Occipital lobe (tissue), 1 donor: ENCODE measurements at regions not wholly inside any gene's neighbourhood (a gene's known extent, or its start where the extent isn't known, plus 50 kb on each side); places are given as distances from the start of the nearest gene placed in this dataset.
"Not testable (repeated sequence)": the region's sequence is repeated elsewhere in the genome, so short reads cannot be mapped to it uniquely, and the experiment has no call there.

ENCODE experiments used
- DNase-seq: peaks from one replicate; lab custom pipeline; 2025; lab: John Stamatoyannopoulos, UW

DNA sequence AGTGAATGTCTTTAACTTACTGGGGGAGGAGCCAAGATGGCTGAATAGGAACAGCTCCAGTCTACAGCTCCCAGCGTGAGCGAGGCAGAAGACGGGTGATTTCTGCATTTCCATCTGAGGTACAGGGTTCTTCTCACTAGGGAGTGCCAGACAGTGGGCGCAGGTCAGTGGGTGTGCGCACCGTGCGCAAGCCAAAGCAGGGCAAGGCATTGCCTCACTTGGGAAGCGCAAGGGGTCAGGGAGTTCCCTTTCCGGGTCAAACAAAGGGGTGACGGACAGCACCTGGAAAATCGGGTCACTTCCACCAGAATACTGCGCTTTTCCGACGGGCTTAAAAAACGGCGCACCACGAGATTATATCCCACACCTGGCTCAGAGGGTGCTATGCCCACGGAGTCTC lies 187.3 kb downstream of the CHIC2 start:
- not testable (repeated sequence) for DNase-seq

DNA sequence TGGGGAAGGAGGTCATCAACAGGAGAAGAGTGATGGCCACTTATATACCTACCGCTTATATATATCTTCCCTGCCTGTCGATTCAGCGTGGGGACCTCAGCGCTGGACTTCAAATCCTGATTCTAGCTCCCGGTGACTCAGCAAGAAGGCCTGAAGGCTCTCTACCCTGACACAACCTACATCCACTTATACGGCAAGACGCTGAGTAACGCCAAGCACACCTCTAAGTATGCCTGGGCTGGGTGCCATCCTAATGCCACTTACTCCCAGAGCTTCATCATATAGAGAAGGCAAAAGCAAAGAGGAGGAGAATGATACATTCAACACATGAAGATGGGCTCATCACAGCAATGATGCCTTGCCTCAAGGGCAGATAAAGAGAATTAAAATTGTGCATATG lies 198.3 kb downstream of the CHIC2 start:
- no peak for DNase-seq

DNA sequence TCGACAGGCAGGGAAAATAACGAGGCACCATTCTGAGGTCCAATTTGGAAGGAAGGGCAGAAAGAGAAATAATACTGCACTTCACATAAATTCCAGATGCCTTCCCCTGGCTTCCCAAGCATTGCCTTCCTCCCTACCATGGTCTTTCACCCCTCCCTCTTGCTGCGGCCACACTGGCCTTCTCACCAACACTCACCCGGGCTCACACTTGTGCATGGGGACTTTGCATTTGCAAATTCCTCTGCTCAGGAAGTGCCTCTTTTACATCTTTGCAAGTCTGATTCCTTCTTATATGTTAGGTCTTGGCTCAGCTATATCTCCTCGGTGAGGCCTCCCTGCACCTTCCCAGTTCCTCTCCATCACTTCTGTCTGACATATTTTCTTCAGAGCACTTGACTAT lies 199.4 kb downstream of the CHIC2 start:
- no peak for DNase-seq

DNA sequence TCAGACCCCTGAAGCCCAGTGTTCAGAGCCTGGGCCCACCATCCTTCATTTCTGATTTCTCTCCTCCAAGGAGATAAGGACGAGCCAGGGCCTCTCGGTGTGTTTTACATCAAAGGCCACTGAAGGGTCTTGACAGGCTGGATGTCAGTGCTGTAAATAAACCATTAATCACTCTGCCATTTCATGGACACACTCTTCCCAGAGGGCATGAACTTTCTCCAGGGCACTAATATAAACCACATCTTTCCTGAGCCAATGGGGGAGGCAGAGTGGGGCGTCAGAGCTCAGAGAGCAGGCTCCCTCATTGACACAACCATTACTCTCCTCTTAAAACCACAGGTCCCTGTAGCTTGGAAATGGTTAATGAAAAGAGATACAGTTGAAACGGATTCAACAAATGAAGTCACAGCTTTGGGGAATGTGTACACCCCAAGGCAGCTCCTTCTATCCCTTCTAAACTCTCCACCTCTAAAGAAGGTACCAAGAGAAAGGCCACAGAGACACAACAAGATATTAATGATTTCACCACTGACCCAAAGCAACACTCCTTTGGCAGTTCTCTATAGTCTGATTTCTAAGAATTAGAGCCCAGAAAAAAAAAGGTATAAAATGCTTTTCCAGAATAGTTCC lies 200.6 kb downstream of the CHIC2 start:
- DNase-seq: no peak

DNA sequence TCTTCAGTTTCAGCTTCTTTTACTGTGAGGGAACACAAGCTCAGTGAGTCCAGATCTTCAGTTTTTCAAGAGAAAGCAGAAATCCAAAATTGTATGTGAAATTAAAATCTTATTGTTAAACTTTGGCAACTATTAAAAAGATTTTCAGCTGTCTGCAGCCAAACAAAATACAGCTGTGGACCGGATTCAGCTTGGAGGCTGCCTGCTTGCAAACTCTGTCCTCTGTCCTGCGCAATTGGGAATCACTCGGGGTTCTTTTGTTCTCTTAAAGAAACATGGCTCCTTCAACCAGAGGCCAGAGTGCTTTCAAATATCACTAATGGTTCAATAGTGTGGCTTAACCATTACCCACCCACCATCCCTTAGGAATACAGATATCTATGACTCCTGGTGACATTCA lies 201.2 kb downstream of the CHIC2 start:
- no peak for DNase-seq

DNA sequence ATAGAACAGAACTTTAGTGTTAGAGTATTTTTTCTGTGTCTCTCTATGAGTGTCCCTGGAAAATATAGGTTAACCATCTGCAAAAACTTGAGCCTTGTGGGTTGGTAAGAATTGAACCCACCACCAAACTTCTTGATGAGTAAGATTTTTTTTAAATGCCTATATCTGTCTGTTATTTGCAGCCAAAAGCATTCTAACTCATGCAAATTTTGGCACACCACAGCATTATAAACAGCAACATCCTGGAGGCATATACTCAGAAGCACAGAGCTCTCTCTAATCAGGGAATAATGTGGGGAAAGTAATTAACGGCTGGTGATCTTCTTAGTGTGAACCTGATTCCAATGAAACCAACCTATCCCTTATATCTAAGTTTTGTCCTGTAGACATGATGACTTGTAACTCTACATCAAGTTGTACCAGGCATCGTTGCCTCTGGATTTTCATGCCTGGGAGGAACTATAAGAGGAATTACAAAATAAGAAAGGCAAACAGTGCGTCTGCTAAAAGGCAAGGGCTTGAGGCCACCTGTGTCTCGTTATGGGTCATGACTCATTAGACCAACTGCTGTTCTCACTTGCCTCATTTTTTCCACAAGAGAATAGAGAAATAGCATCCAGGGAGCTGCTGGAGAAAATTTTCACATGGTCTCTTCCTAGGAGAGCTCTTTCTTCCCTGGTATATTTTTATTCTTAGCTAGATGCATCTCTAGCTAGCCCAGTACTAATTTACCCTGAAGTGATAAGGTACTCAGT lies 202.4 kb downstream of the CHIC2 start:
- DNase-seq: no peak

DNA sequence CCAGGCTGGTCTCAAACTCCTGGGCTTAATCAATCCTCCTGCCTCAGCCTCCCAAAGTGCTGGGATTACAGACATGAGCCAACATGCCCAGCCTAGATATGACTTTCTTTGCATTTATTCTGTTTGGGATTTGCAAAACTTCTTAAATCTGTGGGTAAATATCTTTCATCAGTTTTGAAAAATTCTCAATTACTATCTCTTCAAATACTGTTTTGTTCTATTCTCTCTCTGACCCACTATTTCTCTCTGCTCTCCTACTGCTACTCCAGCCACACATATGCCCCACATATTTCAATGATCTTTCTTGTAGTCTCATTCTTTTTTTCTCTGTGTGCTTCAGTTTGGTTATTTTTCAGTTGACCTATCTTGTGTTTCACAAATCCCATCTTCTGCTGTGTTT lies 205.1 kb downstream of the CHIC2 start:
- DNase-seq: no peak

DNA sequence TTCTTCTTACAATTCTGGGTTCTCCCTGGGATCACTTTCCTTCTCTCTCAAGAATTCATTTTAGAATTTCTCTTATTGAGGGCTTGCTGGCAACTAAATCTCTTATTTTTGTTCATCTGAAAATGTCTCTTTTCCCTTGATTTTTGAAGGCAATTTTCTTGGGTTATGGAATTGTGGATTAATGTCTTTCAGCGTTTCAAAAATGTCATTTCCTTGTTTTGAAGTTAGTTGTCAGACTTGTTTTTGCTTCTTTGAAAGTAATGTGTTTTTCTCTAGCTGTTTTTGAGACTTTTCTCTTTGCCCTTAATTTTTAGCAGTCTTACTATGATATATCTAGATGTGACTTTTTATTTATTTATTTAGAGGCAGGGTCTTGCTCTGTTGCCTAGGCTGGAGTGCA lies 205.7 kb downstream of the CHIC2 start:
- no peak for DNase-seq

DNA sequence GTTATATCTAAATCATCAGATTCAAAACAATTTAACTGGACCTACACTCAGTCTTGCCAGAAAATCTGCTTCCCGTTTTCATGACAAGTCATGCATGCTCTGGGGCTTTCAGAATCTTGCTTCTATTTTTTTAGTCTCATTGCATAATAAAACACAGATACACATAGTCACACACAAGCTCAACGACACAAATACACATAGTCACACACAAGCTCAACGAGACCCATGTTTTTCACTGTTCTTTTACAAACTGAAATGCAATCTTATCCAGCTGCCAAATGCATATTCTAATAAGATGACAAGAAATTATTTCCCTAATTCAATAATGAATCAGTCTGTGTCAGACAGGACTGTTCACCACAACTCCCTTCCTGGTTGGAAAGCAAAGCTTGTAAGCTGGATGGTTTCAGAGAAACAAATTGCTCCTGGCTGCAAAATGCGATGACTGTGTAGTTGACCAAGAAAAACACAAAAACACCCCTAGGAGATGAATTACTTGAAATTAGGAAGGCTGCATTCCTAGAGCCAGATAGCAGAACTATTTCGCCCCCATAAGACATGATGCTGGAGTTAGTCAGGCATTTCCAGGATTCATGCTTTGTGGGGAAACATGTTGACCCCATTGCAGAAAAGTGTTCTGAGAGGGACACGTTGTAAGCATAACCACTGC lies 208.7 kb downstream of the CHIC2 start:
- no peak for DNase-seq

DNA sequence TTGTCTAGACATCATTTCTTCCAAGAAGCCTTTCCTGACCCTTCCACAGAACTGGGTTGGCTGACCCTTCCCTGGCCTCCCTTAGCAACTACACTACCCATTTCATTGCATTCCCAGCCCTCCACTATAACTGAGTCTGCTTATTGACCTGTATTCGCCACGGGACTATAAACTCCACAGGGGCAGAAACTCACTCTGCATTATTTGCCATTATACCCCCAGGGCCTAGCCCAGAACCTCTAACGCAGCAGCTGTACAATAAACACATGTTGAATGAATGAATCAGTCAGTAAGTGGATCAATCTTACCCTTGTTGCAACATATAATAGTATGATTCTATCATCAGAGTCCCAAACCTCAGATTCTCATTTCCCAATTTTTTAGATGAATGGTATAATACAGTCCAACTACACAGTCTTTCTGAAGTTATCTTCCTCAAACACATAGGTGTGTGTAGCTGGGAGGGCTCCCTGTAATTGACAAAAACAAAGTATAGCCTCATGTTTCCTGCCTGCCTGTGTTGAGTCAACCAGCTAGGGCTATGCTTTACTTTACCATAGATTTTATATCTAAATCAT lies 209.3 kb downstream of the CHIC2 start:
- DNase-seq: no peak

DNA sequence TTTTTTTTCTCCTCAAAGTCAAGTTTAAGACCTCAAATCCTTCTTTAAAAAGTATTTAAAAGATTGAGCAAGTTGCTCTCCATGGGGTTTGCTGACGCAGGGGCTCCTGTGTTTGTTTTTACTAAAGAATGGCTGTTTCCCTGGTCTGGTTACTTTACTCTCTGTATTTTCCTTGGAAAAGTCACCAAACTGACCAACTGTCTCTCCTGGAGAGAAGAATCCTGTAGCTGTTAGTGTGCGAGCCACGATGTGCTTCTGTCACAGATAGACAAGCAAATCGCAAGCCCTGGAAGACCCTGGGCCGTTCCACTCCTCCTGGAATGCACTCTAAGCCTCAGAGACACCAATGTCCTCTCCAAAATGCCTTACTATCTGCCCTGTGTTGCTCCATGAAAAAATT lies 212.1 kb downstream of the CHIC2 start:
- DNase-seq: no peak

DNA sequence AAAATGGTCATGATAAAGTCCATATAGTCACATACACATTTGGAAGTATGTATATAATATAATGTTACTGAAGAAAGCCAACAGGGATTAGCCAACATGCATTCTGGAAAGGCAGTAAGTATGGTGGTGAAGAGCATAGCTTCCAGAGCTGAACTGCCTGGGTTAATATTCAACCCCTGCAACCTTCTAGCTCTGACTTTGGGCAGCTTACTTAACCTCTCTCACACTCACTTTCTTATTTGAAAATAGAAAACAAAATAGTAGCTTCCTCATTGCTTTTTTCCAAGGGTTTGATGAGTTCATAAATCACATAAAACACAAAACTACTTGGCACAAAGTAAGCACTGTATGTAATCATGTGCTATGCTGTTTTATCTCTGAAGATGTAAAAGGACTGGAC lies 216.4 kb downstream of the CHIC2 start:
- no peak for DNase-seq

DNA sequence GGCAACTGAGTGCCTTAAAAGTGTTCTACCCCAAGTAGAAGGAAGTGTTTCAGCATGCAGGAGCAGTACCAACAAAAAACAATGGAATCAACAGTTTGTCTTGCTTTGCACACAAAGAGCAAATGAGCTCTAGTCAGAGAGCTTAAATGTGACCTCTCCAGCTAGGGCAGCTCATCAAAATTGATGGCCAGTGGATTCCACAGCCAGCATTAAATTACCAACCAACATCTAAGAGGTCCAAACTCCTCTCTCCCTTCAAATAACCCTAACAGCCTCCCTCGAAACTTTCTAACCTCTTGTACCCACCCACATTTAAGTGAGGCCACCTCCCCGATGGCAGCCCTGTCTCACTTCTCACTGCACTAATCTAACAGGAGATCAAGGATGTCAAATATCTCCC lies 219.9 kb downstream of the CHIC2 start:
- DNase-seq: no peak

DNA sequence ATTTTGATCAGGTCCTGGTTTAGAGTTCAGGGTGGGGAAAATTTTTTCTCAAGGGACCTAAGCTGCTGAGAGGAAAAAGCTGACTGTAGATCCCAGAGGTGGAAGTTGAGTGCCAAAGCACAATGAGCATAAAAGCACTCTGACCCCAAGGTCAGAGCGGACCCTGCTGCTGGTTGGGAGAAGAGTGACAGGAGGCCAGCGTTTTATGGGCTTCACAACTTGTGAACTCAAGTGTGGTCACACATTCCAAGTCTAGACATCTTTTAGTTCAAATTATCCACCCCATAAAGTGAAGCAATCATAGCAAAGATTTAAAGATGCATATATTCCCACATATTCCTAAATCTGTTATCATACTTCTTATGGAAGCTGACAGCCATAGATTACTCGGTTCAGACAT lies 220.3 kb downstream of the CHIC2 start:
- no peak for DNase-seq

DNA sequence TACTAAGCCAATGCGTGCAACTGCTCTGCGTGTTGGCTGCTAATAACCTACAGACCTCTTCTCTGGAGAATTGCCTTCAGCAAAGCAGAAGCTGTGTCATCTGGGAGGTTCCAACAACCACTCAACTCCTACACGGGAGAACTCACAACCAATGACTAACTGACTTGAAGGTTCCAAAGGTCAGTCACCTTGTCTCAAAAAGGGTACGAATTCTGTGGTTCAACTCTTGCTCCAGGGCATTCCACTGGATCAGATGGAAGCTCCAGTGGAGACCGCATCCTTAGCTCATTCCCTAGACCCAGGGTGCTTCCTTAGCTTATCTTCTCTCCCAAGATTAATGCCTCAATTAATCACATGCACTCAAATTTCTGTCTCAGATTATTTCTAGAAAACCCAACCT lies 222.7 kb downstream of the CHIC2 start:
- DNase-seq: no peak

DNA sequence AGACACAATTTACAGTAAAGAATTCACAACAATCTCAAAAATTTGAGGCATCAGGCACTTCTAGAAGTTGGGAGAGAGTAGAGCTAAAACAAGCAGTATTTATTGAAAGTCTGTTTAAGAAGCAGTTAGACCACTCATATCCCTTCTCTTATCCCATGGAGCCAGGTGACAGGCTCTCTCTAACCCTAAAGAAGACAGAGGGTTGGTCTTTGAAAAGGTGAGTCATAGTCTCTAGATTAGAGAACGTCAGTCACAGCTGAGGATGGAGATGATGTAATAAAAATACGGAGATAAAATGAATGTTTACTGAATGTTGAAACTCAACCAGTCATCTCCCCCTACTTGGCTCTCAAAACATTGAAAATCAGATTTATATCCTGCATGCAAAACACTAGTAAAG lies 223.8 kb downstream of the CHIC2 start:
- DNase-seq: no peak

DNA sequence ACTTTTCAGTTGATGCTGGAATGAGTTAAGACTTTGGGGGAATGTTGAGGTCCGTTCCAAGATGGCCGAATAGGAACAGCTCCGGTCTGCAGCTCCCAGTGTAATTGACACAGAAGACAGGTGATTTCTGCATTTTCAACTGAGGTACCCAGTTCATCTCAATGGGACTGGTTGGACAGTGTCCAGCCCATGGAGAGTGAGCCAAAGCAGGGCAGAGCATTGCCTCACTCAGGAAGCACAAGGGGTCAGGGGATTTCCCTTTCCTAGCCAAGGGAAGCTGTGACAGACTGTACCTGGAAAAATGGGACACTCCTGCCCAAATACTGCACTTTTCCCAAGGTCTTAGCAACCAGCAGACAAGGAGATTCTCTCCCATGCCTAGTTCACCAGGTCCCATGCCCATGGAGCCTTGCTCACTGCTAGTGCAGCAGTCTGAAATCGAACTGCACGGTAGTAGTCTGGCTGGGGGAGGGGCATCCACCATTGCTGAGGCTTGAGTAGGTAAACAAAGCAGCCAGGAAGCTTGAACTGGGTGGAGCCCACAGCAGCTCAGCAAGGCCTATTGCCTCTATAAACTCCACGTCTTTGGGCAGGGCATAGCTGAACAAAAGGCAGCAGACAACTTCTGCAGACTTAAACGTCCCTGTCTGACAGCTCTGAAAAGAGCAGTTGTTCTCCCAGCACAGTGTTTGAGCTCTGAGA lies 231.0 kb downstream of the CHIC2 start:
- not testable (repeated sequence) for DNase-seq

DNA sequence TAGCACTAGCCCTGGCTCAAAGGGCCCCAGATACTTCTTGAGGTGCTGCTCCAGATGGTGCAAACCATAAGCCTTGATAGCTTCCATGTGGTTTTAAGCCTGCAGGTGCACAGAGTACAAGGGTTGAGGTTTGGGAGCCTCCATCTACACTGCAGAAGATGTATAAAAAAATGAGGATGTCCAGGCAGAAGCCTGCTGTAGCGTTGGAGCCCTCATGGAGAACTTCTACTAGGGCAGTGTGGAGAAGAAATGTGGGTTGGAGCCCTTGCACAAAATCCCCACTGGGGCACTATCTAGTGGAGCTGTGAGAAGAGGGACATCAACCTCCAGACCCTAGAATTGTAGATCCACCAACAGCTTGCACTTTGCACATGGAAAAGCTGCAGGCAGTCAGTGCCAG lies 231.9 kb downstream of the CHIC2 start:
- DNase-seq: no peak

DNA sequence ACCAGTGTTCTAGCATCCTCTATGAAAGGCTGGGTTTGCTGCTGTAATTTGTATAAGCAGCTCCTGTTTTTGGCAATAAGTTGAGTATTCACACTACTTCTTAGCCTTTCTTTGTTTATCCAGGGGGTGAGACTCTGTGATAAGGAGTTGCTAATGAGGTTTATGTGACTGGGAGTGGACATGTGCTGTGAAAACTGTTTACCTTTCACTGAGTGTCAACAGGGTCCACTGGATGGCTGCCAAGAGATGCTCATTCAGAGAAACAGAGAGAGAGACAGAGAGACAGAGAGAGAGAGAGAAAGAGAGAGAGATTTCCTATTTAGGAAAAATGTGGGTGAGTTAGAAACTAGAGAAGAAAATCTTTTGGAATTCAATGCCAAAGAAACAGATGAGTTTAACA lies 233.9 kb downstream of the CHIC2 start:
- DNase-seq: no peak

DNA sequence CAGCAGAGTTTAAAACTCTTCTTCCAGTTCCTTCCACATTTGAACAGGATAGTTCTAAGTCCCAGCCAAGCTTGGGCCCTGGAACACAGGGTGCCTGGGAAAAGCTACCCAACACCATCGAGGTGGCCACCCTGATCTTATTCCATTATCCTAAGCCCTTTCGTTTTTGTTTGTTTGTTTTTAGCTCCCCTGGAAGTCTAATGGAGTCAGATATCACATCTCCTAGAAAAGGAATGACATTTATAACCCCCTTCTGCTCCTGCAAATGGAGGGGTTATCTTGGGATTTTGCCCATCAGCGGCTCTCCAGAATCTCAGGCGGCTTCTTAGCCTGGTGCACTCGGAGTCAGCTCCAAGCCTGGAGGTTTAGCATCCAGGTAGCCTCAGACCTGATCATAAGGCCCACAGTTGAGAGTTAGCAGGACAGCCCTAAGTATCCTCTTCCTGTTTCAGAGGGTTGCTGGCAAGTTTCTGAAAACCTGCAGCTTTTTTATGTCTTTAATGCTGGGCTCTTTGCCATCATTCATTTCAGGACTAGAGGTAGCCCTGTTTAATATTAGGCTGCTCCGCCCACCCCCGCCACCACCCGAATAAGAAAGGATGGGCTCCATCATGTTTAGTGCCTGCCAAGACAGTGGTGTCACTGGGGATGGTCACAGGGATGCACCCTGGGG lies 230.0 kb upstream of the LNX1 start:
- DNase-seq: no peak

DNA sequence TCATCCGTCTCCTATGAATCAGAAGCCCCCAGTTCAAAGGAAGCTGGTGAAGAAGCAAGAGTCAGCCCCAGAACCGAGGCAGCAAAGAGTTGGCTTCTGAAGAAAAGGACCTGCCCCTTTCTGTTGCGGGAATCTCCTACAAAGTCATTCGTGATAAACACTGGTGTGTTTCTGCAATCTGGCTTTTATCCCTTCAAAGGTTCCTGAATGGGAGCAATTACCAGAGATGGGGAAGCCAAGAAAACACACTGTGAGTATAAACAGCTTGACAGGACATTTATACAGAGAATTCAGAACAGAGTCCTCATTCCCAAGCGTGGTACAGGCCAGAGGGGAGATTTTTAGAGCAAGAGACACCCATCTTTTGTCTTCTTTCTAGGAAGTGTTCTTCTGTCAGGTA lies 226.8 kb upstream of the LNX1 start:
- no peak for DNase-seq
